Mesendoderm (in vitro differentiated cells): ENCODE measurements at regions not wholly inside any gene's neighbourhood (a gene's known extent, or its start where the extent isn't known, plus 50 kb on each side); places are given as distances from the start of the nearest gene placed in this dataset.

ENCODE experiments used
- DNase-seq: peaks from one replicate; pipeline ENCODE4 v3.0.0; 2013
- H2AK5ac ChIP-seq: 2 replicates; pipeline ENCODE4 v1.6.1; 2013; ENCODE audit warnings: low read length, inconsistent platforms
- H2BK120ac ChIP-seq: 2 replicates; pipeline ENCODE4 v1.6.1; 2013; ENCODE audit warnings: low read depth, mild to moderate bottlenecking, low read length, moderate library complexity, mixed read lengths
- H2BK15ac ChIP-seq: replicated peaks from 2 replicates; pipeline ENCODE4 v1.6.1; 2013; ENCODE audit warnings: low read depth, mild to moderate bottlenecking, moderate library complexity
- H2BK5ac ChIP-seq: 2 replicates; pipeline ENCODE4 v1.6.1; 2013; ENCODE audit warnings: low read length, inconsistent platforms
- H3K18ac ChIP-seq: 2 replicates; pipeline ENCODE4 v1.6.1; 2013; ENCODE audit warnings: mild to moderate bottlenecking, low read length, mixed read lengths
- H3K23ac ChIP-seq: one replicate; pipeline ENCODE4 v1.6.1; 2013; ENCODE audit warnings: low read length
- H3K27ac ChIP-seq: 2 replicates; pipeline ENCODE4 v1.5.1; 2013; ENCODE audit warnings: low read depth, mild to moderate bottlenecking, inconsistent platforms, low read length, moderate library complexity
- H3K27me3 ChIP-seq: 2 replicates; pipeline ENCODE4 v1.6.1; 2013; ENCODE audit warnings: low read length, control low read depth, mild to moderate bottlenecking, inconsistent platforms; ENCODE audit not compliant: insufficient read depth, poor library complexity
- H3K36me3 ChIP-seq: 2 replicates; pipeline ENCODE4 v1.6.1; 2013; ENCODE audit warnings: low read length, inconsistent platforms; ENCODE audit not compliant: control insufficient read depth, insufficient read depth
- H3K4ac ChIP-seq: one replicate; pipeline ENCODE4 v1.6.1; 2013; ENCODE audit warnings: low read depth, mild to moderate bottlenecking, low read length, moderate library complexity
- H3K4me1 ChIP-seq: 2 replicates; pipeline ENCODE4 v1.6.1; 2013; ENCODE audit warnings: low read depth, low read length, inconsistent platforms; ENCODE audit not compliant: control insufficient read depth
- H3K4me2 ChIP-seq: 2 replicates; pipeline ENCODE4 v1.6.1; 2013; ENCODE audit warnings: low read length
- H3K4me3 ChIP-seq: 2 replicates; pipeline ENCODE4 v1.5.1; 2013; ENCODE audit warnings: mild to moderate bottlenecking, low read length
- H3K56ac ChIP-seq: one replicate; pipeline ENCODE4 v1.6.1; 2013; ENCODE audit warnings: low read length
- H3K79me1 ChIP-seq: 2 replicates; pipeline ENCODE4 v1.6.1; 2013; ENCODE audit warnings: low read length, inconsistent platforms
- H3K79me2 ChIP-seq: 2 replicates; pipeline ENCODE4 v1.6.1; 2013; ENCODE audit warnings: mild to moderate bottlenecking, low read length; ENCODE audit not compliant: control insufficient read depth, insufficient read depth
- H3K9ac ChIP-seq: 2 replicates; pipeline ENCODE4 v1.6.1; 2013; ENCODE audit warnings: low read length, inconsistent platforms
- H4K5ac ChIP-seq: one replicate; pipeline ENCODE4 v1.6.1; 2013; ENCODE audit warnings: low read length
- H4K8ac ChIP-seq: one replicate; pipeline ENCODE4 v1.6.1; 2013; ENCODE audit warnings: low read depth, mild to moderate bottlenecking, control low read depth, low read length, moderate library complexity
- WGBS: extraction: QIAGEN DNeasy Blood & Tissue Kit; methylation state at CpG from one replicate; pipeline ENCODE4 v1.1.7; 2013; ENCODE audit warnings: low lambda C conversion rate, missing lambda C conversion rate; ENCODE audit not compliant: insufficient coverage; ENCODE audit errors: extremely low coverage; 5-methylcytosine and 5-hydroxymethylcytosine counted together

- no peak overlapping the region for H3K4me3 ChIP-seq
- H2AK5ac ChIP-seq: no peak overlapping the region
- H3K4ac ChIP-seq: no peak overlapping the region
- H3K4me1 ChIP-seq: no peaks in the 10 kb centered on the region
- H3K27me3 ChIP-seq: no peaks in the 10 kb centered on the region
- no peak overlapping the region for H2BK15ac ChIP-seq
- no peaks in the 10 kb centered on the region for H3K79me1 ChIP-seq
- H3K23ac ChIP-seq: no peak overlapping the region
- no peak overlapping the region for H3K9ac ChIP-seq
- H2BK120ac ChIP-seq: no peak overlapping the region
- DNase-seq: no peak
- no peaks in the 10 kb centered on the region for H3K79me2 ChIP-seq
- H3K18ac ChIP-seq: no peak overlapping the region
- H4K5ac ChIP-seq: no peak overlapping the region
- H3K56ac ChIP-seq: no peak overlapping the region
- no peak overlapping the region for H3K27ac ChIP-seq
- H2BK5ac ChIP-seq: no peak overlapping the region
- H3K4me2 ChIP-seq: no peak overlapping the region
- no peak overlapping the region for H4K8ac ChIP-seq
- no peaks in the 10 kb centered on the region for H3K36me3 ChIP-seq
These were observed 53.3 kb downstream of the FOXD1 start for GRCh38 chr5:73395256-73395655.

- Histone ChIP-seq H2AK5ac (no peak overlapping the region), H3K27ac (no peak overlapping the region), H3K4me3 (no peak overlapping the region), H3K4me2 (no peak overlapping the region), H3K27me3 (no peaks in the 10 kb centered on the region), H3K56ac (no peak overlapping the region), H3K79me1 (no peaks in the 10 kb centered on the region), H4K5ac (no peak overlapping the region), H4K8ac (no peak overlapping the region), H2BK15ac (no peak overlapping the region), H3K79me2 (no peaks in the 10 kb centered on the region), H3K36me3 (no peaks in the 10 kb centered on the region), H3K23ac (no peak overlapping the region), H3K4me1 (no peaks in the 10 kb centered on the region), H2BK120ac (no peak overlapping the region), H3K18ac (no peak overlapping the region), H2BK5ac (no peak overlapping the region), H3K9ac (no peak overlapping the region), H3K4ac (no peak overlapping the region)
- WGBS: no CpG with 5 or more reads among the region's 4 CpGs
- no peak for DNase-seq
These were observed 54.0 kb downstream of the FOXD1 start for GRCh38 chr5:73394610-73395009.

- Histone ChIP-seq H2AK5ac (no peak overlapping the region), H2BK15ac (no peak overlapping the region), H3K4ac (no peak overlapping the region), H4K5ac (no peak overlapping the region), H3K36me3 (no peaks in the 10 kb centered on the region), H3K4me3 (no peak overlapping the region), H3K27ac (no peak overlapping the region), H2BK120ac (no peak overlapping the region), H3K27me3 (no peaks in the 10 kb centered on the region), H2BK5ac (no peak overlapping the region), H3K4me2 (no peak overlapping the region), H3K79me2 (no peaks in the 10 kb centered on the region), H3K9ac (no peak overlapping the region), H3K18ac (no peak overlapping the region), H3K23ac (no peak overlapping the region), H3K79me1 (no peaks in the 10 kb centered on the region), H3K4me1 (no peaks in the 10 kb centered on the region), H4K8ac (no peak overlapping the region), H3K56ac (no peak overlapping the region)
- DNase-seq: no peak
- WGBS: no CpG with 5 or more reads among the region's 2 CpGs
These were observed 54.7 kb downstream of the FOXD1 start for GRCh38 chr5:73393611-73394489.

GRCh38 chr5:73392775-73393174, 55.8 kb downstream of the FOXD1 start:
- H3K4me2 ChIP-seq: no peak overlapping the region
- no peak overlapping the region for H2BK5ac ChIP-seq
- WGBS: no CpG with 5 or more reads among the region's 3 CpGs
- H3K18ac ChIP-seq: no peak overlapping the region
- no peak overlapping the region for H2BK120ac ChIP-seq
- no peaks in the 10 kb centered on the region for H3K27me3 ChIP-seq
- no peak overlapping the region for H3K4me3 ChIP-seq
- no peak overlapping the region for H3K4ac ChIP-seq
- DNase-seq: no peak
- no peak overlapping the region for H2BK15ac ChIP-seq
- no peaks in the 10 kb centered on the region for H3K79me2 ChIP-seq
- no peaks in the 10 kb centered on the region for H3K79me1 ChIP-seq
- H3K9ac ChIP-seq: no peak overlapping the region
- no peak overlapping the region for H3K27ac ChIP-seq
- no peak overlapping the region for H3K56ac ChIP-seq
- H3K23ac ChIP-seq: no peak overlapping the region
- H3K36me3 ChIP-seq: no peaks in the 10 kb centered on the region
- no peak overlapping the region for H2AK5ac ChIP-seq
- no peaks in the 10 kb centered on the region for H3K4me1 ChIP-seq
- no peak overlapping the region for H4K5ac ChIP-seq
- no peak overlapping the region for H4K8ac ChIP-seq

GRCh38 chr5:73391441-73391881, 57.1 kb downstream of the FOXD1 start:
- H2AK5ac ChIP-seq: no peak overlapping the region
- H2BK120ac ChIP-seq: no peak overlapping the region
- H3K18ac ChIP-seq: no peak overlapping the region
- H3K56ac ChIP-seq: no peak overlapping the region
- H3K4ac ChIP-seq: no peak overlapping the region
- H2BK5ac ChIP-seq: no peak overlapping the region
- no peak overlapping the region for H4K5ac ChIP-seq
- no peak overlapping the region for H3K4me3 ChIP-seq
- no peak overlapping the region for H3K23ac ChIP-seq
- H3K27ac ChIP-seq: no peak overlapping the region
- no peaks in the 10 kb centered on the region for H3K36me3 ChIP-seq
- no CpG with 5 or more reads among the region's 3 CpGs for WGBS
- H3K9ac ChIP-seq: no peak overlapping the region
- H3K79me2 ChIP-seq: no peaks in the 10 kb centered on the region
- no peak overlapping the region for H2BK15ac ChIP-seq
- no peaks in the 10 kb centered on the region for H3K4me1 ChIP-seq
- DNase-seq: no peak
- no peak overlapping the region for H4K8ac ChIP-seq
- H3K4me2 ChIP-seq: no peak overlapping the region
- no peaks in the 10 kb centered on the region for H3K79me1 ChIP-seq
- no peaks in the 10 kb centered on the region for H3K27me3 ChIP-seq

- Histone ChIP-seq H3K56ac (no peak overlapping the region), H4K5ac (no peak overlapping the region), H2BK120ac (no peak overlapping the region), H4K8ac (no peak overlapping the region), H2BK5ac (no peak overlapping the region), H3K23ac (no peak overlapping the region), H3K79me2 (no peaks in the 10 kb centered on the region), H3K79me1 (no peaks in the 10 kb centered on the region), H3K4me2 (no peak overlapping the region), H3K4me3 (no peak overlapping the region), H3K27me3 (no peaks in the 10 kb centered on the region), H3K9ac (no peak overlapping the region), H3K4ac (no peak overlapping the region), H2AK5ac (no peak overlapping the region), H3K36me3 (no peaks in the 10 kb centered on the region), H3K27ac (no peak overlapping the region), H3K4me1 (no peaks in the 10 kb centered on the region), H2BK15ac (no peak overlapping the region), H3K18ac (no peak overlapping the region)
- no CpG with 5 or more reads among the region's 2 CpGs for WGBS
- no peak for DNase-seq
These were observed 57.6 kb downstream of the FOXD1 start for GRCh38 chr5:73390972-73391371.
